GM23338 (cell line): ENCODE measurements at regions not wholly inside any gene's neighbourhood (a gene's known extent, or its start where the extent isn't known, plus 50 kb on each side); places are given as distances from the start of the nearest gene placed in this dataset.
"Not testable (repeated sequence)": the region's sequence is repeated elsewhere in the genome, so short reads cannot be mapped to it uniquely, and the experiment has no call there.

Experiments used
- CREB1 ChIP-seq: fragments of 250-450 bp; sonication (Bioruptor Pico); IDR thresholded peaks from 2 replicates; pipeline ENCODE4 v1.5.0; 2020; ENCODE audit warnings: low read depth, mild to moderate bottlenecking, moderate library complexity
- EZH2 ChIP-seq: fragments of 200-600 bp; sonication (generic); IDR thresholded peaks from one replicate; pipeline ENCODE4 v1.8.0; 2017; ENCODE audit warnings: antibody characterized with exemption, mild to moderate bottlenecking, low read depth; ENCODE audit not compliant: unreplicated experiment
- EZH2phosphoT487 ChIP-seq: fragments of 200-600 bp; sonication (generic); IDR thresholded peaks from one replicate; pipeline ENCODE4 v1.8.1; 2018; ENCODE audit warnings: antibody characterized with exemption; ENCODE audit not compliant: unreplicated experiment
- NANOG ChIP-seq: IDR thresholded peaks from 2 replicates; pipeline ENCODE4 v1.6.1; 2016; ENCODE audit warnings: antibody characterized with exemption, borderline replicate concordance
- POLR2AphosphoS5 ChIP-seq: IDR thresholded peaks from 2 replicates; pipeline ENCODE4 v1.6.1; 2016; ENCODE audit warnings: antibody characterized with exemption, low read depth
- STAT1 ChIP-seq: IDR thresholded peaks from one replicate; pipeline ENCODE4 v1.6.1; 2016; ENCODE audit warnings: antibody characterized with exemption; ENCODE audit not compliant: unreplicated experiment
- TF ChIP-seq, protein P1 (sequence below), 2 experiments: fragments of 200-600 bp in 1 of 2; sonication (generic) in 1 of 2; conservative IDR thresholded peaks; 2 replicates each; pipeline versions ENCODE4 v1.5.1 to v1.6.1; 2016 to 2017; ENCODE audit warnings: antibody characterized with exemption in 2 of 2, low read depth in 2 of 2, mild to moderate bottlenecking in 2 of 2, moderate library complexity in 1 of 2
- TF ChIP-seq, protein P2 (sequence below): IDR thresholded peaks from one replicate; pipeline ENCODE4 v1.6.1; 2018; ENCODE audit warnings: antibody characterized with exemption; ENCODE audit not compliant: unreplicated experiment

DNA sequence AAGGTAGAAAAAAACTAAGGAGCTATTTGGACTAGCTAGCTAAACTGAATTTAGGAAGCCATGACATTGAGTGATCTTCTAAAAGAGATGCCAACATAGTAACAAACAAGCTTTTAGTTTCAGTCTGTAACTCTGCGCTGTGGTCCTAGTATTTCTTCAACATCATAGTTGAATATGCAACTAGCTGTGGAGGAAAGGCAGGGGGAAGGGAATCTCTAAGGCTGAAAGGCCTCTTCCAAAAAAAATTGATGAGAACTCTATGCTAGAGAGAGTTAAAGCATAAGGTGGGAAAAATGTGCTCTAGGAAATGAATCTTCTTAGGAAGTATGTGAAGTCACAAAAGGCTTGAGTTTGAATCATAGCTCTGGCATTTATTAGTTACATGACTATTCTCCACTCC lies 120.2 kb downstream of the NBPF8 start:
- TF ChIP-seq, protein P1, sequence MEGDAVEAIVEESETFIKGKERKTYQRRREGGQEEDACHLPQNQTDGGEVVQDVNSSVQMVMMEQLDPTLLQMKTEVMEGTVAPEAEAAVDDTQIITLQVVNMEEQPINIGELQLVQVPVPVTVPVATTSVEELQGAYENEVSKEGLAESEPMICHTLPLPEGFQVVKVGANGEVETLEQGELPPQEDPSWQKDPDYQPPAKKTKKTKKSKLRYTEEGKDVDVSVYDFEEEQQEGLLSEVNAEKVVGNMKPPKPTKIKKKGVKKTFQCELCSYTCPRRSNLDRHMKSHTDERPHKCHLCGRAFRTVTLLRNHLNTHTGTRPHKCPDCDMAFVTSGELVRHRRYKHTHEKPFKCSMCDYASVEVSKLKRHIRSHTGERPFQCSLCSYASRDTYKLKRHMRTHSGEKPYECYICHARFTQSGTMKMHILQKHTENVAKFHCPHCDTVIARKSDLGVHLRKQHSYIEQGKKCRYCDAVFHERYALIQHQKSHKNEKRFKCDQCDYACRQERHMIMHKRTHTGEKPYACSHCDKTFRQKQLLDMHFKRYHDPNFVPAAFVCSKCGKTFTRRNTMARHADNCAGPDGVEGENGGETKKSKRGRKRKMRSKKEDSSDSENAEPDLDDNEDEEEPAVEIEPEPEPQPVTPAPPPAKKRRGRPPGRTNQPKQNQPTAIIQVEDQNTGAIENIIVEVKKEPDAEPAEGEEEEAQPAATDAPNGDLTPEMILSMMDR (conservative IDR thresholded peaks at IDR 0.05; ENCODE audit: low read depth in 2 of 2): not testable (repeated sequence)
- TF ChIP-seq POLR2AphosphoS5, NANOG, EZH2, EZH2phosphoT487, CREB1, STAT1: not testable (repeated sequence)
- TF ChIP-seq, protein P2, sequence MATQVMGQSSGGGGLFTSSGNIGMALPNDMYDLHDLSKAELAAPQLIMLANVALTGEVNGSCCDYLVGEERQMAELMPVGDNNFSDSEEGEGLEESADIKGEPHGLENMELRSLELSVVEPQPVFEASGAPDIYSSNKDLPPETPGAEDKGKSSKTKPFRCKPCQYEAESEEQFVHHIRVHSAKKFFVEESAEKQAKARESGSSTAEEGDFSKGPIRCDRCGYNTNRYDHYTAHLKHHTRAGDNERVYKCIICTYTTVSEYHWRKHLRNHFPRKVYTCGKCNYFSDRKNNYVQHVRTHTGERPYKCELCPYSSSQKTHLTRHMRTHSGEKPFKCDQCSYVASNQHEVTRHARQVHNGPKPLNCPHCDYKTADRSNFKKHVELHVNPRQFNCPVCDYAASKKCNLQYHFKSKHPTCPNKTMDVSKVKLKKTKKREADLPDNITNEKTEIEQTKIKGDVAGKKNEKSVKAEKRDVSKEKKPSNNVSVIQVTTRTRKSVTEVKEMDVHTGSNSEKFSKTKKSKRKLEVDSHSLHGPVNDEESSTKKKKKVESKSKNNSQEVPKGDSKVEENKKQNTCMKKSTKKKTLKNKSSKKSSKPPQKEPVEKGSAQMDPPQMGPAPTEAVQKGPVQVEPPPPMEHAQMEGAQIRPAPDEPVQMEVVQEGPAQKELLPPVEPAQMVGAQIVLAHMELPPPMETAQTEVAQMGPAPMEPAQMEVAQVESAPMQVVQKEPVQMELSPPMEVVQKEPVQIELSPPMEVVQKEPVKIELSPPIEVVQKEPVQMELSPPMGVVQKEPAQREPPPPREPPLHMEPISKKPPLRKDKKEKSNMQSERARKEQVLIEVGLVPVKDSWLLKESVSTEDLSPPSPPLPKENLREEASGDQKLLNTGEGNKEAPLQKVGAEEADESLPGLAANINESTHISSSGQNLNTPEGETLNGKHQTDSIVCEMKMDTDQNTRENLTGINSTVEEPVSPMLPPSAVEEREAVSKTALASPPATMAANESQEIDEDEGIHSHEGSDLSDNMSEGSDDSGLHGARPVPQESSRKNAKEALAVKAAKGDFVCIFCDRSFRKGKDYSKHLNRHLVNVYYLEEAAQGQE: not testable (repeated sequence)
